Hepatocyte (in vitro differentiated cells): ENCODE measurements at regions not wholly inside any gene's neighbourhood (a gene's known extent, or its start where the extent isn't known, plus 50 kb on each side); places are given as distances from the start of the nearest gene placed in this dataset.

Experiments used
- DNase-seq: peaks from one replicate; pipeline ENCODE4 v3.0.0-alpha.2; 2016; ENCODE audit warnings: low spot score
- H2AFZ ChIP-seq: fragments of 200-600 bp; sonication (generic); 2 replicates; pipeline ENCODE4 v1.6.0; 2016; ENCODE audit warnings: antibody characterized with exemption, mild to moderate bottlenecking
- H3K27ac ChIP-seq: fragments of 200-600 bp; sonication (generic); 2 replicates; pipeline ENCODE4 v1.5.1; 2016; ENCODE audit warnings: mild to moderate bottlenecking
- H3K27me3 ChIP-seq: fragments of 200-600 bp; sonication (generic); 2 replicates; pipeline ENCODE4 v1.6.1; 2016
- H3K36me3 ChIP-seq: fragments of 200-600 bp; sonication (generic); replicated peaks from 2 replicates; pipeline ENCODE4 v1.5.1; 2016; ENCODE audit warnings: low read depth; ENCODE audit not compliant: insufficient read depth
- H3K4me1 ChIP-seq: fragments of 200-600 bp; sonication (generic); 2 replicates; pipeline ENCODE4 v1.5.1; 2016; ENCODE audit warnings: mild to moderate bottlenecking, moderate library complexity; ENCODE audit not compliant: insufficient read depth
- H3K4me2 ChIP-seq: fragments of 200-600 bp; sonication (generic); 2 replicates; pipeline ENCODE4 v1.6.0; 2016
- H3K4me3 ChIP-seq: fragments of 200-600 bp; sonication (generic); 2 replicates; pipeline ENCODE4 v1.5.1; 2016; ENCODE audit warnings: mild to moderate bottlenecking
- H3K79me2 ChIP-seq: fragments of 200-600 bp; sonication (generic); 2 replicates; pipeline ENCODE4 v1.6.0; 2017; ENCODE audit warnings: mild to moderate bottlenecking
- H3K9me2 ChIP-seq: fragments of 200-600 bp; sonication (generic); replicated peaks from 2 replicates; pipeline ENCODE4 v1.6.0; 2017; ENCODE audit warnings: mild to moderate bottlenecking; ENCODE audit not compliant: insufficient read depth
- H3K9me3 ChIP-seq: fragments of 200-600 bp; sonication (generic); 2 replicates; pipeline ENCODE4 v1.5.1; 2016; ENCODE audit warnings: low read depth, mild to moderate bottlenecking
- H4K20me1 ChIP-seq: fragments of 200-600 bp; sonication (generic); 2 replicates; pipeline ENCODE4 v1.6.0; 2016; ENCODE audit warnings: mild to moderate bottlenecking; ENCODE audit not compliant: insufficient read depth, poor library complexity, severe bottlenecking
- EZH2 ChIP-seq: fragments of 200-600 bp; sonication (generic); IDR thresholded peaks from 2 replicates; pipeline ENCODE4 v1.6.1; 2016; ENCODE audit warnings: antibody characterized with exemption, mild to moderate bottlenecking, borderline replicate concordance
- EZH2phosphoT487 ChIP-seq: fragments of 200-600 bp; sonication (generic); IDR thresholded peaks from one replicate; pipeline ENCODE4 v1.6.1; 2018; ENCODE audit warnings: antibody characterized with exemption, mild to moderate bottlenecking, low read depth, moderate library complexity; ENCODE audit not compliant: unreplicated experiment, severe bottlenecking
- WGBS: methylation state at CpG from one replicate; pipeline ENCODE4 v1.1.6; 2016; ENCODE audit warnings: low lambda C conversion rate; ENCODE audit errors: missing lambda C conversion rate; 5-methylcytosine and 5-hydroxymethylcytosine counted together
- TF ChIP-seq, protein P1 (sequence below): fragments of 200-600 bp; sonication (generic); IDR thresholded peaks from 2 replicates; pipeline ENCODE4 v1.5.1; 2016; ENCODE audit warnings: antibody characterized with exemption, mild to moderate bottlenecking; ENCODE audit not compliant: poor library complexity

DNA sequence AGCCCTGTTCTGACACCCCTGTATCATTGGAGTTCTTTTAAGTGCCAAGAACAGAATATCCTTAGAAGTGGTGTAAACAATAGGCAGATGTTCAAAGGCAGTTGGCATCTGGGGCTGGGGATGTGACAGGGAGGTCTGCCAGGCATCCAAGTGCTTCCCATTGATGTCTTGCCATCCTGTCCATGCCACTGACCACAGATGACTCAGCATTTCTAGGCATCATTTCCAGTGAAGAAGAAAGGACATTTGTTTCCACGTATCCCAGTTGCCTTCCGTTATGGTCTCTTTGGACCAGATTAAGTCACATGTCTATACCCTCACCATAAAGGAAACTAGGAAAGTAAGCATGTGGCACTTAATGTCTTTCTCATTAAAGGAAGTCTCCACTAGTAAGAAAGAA lies 76.7 kb upstream of the BARX2 start:
- Histone ChIP-seq H3K4me3 (no peak overlapping the region), H3K79me2 (no peaks in the 10 kb centered on the region), H3K4me2 (no peak overlapping the region), H3K4me1 (no peaks in the 10 kb centered on the region), H3K36me3 (no peaks in the 10 kb centered on the region), H2AFZ (no peak overlapping the region), H3K27ac (no peak overlapping the region), H3K27me3 (no peaks in the 10 kb centered on the region), H4K20me1 (no peaks in the 10 kb centered on the region), H3K9me2 (no peaks in the 10 kb centered on the region), H3K9me3 (no peaks in the 10 kb centered on the region)
- no peak for TF ChIP-seq EZH2phosphoT487
- TF ChIP-seq, protein P1, sequence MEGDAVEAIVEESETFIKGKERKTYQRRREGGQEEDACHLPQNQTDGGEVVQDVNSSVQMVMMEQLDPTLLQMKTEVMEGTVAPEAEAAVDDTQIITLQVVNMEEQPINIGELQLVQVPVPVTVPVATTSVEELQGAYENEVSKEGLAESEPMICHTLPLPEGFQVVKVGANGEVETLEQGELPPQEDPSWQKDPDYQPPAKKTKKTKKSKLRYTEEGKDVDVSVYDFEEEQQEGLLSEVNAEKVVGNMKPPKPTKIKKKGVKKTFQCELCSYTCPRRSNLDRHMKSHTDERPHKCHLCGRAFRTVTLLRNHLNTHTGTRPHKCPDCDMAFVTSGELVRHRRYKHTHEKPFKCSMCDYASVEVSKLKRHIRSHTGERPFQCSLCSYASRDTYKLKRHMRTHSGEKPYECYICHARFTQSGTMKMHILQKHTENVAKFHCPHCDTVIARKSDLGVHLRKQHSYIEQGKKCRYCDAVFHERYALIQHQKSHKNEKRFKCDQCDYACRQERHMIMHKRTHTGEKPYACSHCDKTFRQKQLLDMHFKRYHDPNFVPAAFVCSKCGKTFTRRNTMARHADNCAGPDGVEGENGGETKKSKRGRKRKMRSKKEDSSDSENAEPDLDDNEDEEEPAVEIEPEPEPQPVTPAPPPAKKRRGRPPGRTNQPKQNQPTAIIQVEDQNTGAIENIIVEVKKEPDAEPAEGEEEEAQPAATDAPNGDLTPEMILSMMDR, result no peak
- no peak for TF ChIP-seq EZH2
- 90% methylated on average over 2 of the region's 2 CpGs for WGBS
- no peak for DNase-seq

DNA sequence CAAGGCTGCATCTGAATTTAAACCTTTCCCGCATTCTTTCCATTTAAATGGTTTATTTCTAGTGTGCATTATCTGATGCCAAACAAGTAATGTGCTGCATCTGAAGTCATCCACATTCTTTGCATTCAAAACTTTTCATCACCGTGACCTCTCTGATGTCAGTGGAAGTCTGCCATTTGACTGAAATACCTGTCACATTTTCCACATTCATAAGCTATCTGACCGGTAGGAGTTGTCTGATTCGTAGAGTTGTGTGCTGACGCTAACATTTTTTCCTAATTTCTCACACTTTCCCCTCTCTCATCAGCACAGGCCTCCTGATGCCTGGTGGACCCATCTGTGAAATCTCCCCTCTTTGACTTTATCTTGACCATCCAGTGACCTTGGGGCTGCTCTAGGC lies 79.9 kb upstream of the BARX2 start:
- H3K27ac ChIP-seq, result no peak overlapping the region
- WGBS, result 57% methylated on average over 5 of the region's 5 CpGs
- TF ChIP-seq, protein P1, result no peak
- TF ChIP-seq EZH2phosphoT487, result no peak
- no peak for TF ChIP-seq EZH2

DNA sequence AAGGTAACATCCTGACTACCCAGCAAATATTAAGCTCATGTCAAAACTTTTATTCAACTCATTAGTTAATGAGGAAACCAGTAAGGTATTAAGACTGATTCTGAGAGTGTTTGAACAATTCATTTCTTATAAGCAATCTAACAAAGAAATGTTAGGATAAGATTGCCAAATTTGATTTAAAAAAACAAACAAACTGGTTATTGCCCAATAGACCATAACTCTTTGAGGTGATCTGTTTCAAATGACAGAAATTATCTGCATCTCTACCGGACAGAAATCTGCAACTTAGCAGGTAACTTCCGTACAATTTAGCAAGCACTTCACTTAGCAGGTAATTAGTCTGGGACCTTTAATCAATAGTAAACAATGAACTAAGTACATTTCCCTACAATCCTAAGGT lies 82.9 kb upstream of the BARX2 start:
- H3K36me3 ChIP-seq, result no peaks in the 10 kb centered on the region
- H3K4me1 ChIP-seq, result peaks cover 10% of the 10 kb centered on the region
- H3K9me2 ChIP-seq, result no peaks in the 10 kb centered on the region
- no peak overlapping the region for H2AFZ ChIP-seq
- no peaks in the 10 kb centered on the region for H3K9me3 ChIP-seq
- no peak overlapping the region for H3K4me2 ChIP-seq
- TF ChIP-seq EZH2phosphoT487 (no peak), EZH2 (no peak)
- TF ChIP-seq, protein P1, result no peak
- H3K27ac ChIP-seq, result no peak overlapping the region
- H3K4me3 ChIP-seq, result no peak overlapping the region
- no peak for DNase-seq
- no peaks in the 10 kb centered on the region for H3K27me3 ChIP-seq
- no peaks in the 10 kb centered on the region for H3K79me2 ChIP-seq
- H4K20me1 ChIP-seq, result no peaks in the 10 kb centered on the region
- 15% methylated on average over 2 of the region's 2 CpGs for WGBS

More for the DNA sequence above, 79.9 kb upstream of the BARX2 start:
- no peaks in the 10 kb centered on the region for H3K36me3 ChIP-seq
- DNase-seq, result peak; percentile 36
- no peak overlapping the region for H3K4me2 ChIP-seq
- no peaks in the 10 kb centered on the region for H3K4me1 ChIP-seq
- H3K4me3 ChIP-seq, result no peak overlapping the region
- H3K27me3 ChIP-seq, result no peaks in the 10 kb centered on the region
- no peaks in the 10 kb centered on the region for H3K9me2 ChIP-seq
- H2AFZ ChIP-seq, result no peak overlapping the region
- no peaks in the 10 kb centered on the region for H3K9me3 ChIP-seq
- no peaks in the 10 kb centered on the region for H3K79me2 ChIP-seq
- no peaks in the 10 kb centered on the region for H4K20me1 ChIP-seq

DNA sequence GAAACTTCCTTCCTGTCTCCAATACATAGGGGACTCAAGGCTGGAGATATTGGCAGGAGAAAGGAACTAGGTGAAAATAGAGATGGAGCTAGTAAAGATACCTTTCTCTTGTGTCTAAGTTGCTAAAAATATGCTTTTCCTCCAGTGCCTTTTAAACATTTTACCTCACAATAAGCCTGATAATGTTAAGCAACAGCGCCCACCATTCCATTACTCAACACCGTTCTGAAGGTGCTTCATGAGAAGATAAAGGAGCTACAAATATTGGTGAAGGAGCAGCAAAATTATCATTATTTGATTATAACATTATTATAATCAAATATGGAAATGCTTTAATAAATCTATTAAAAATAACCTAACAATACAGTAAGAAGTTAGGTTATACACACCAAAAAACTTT lies 83.6 kb upstream of the BARX2 start:
- Histone ChIP-seq H3K9me2 (no peaks in the 10 kb centered on the region), H3K4me3 (no peak overlapping the region), H2AFZ (no peak overlapping the region), H3K27me3 (no peaks in the 10 kb centered on the region), H4K20me1 (no peaks in the 10 kb centered on the region), H3K9me3 (no peaks in the 10 kb centered on the region), H3K36me3 (no peaks in the 10 kb centered on the region), H3K4me1 (peaks cover 17% of the 10 kb centered on the region), H3K4me2 (no peak overlapping the region), H3K27ac (no peak overlapping the region), H3K79me2 (no peaks in the 10 kb centered on the region)
- 95% methylated on average over 2 of the region's 2 CpGs for WGBS
- DNase-seq, result no peak
- TF ChIP-seq EZH2phosphoT487 (no peak), EZH2 (no peak)
- TF ChIP-seq, protein P1, result no peak
